ENCODE measurements at regions not wholly inside any gene's neighbourhood (a gene's known extent, or its start where the extent isn't known, plus 50 kb on each side); places are given as distances from the start of the nearest gene placed in this dataset.

GRCh38 chr6:40899684-40900155, 139.3 kb downstream of the UNC5CL start:
- Histone ChIP-seq H3K36me3 (ENCODE audit: control insufficient read depth, insufficient read depth, low read length) (no peaks in the 10 kb centered on the region), H2AFZ (ENCODE audit: low read depth, low read length) (no peak overlapping the region), H3K79me2 (ENCODE audit: control insufficient read depth, insufficient read depth, low read length) (no peaks in the 10 kb centered on the region), H3K9me3 (replicated peaks; ENCODE audit: control insufficient read depth, insufficient read depth, low read depth, low read length) (no peaks in the 10 kb centered on the region), H3K4me1 (replicated peaks in 1 of 2; ENCODE audit: control insufficient read depth in 2 of 2, insufficient read depth in 2 of 2, low read length in 2 of 2) (no peaks in the 10 kb centered on the region), H4K20me1 (replicated peaks; ENCODE audit: control insufficient read depth, insufficient read depth, low read length) (peaks cover 6% of the 10 kb centered on the region; the same call in 1 of the 2 replicates), H3K27ac (ENCODE audit: extremely low read depth, low read depth, low read length) (no peak overlapping the region), H3K9ac (ENCODE audit: insufficient read depth in 1 of 2, low read depth in 2 of 2, low read length in 2 of 2) (no peak overlapping the region), H3K4me2 (ENCODE audit: insufficient read depth, low read length) (no peak overlapping the region), H3K9me1 (ENCODE audit: control insufficient read depth, insufficient read depth, low read length) (no peaks in the 10 kb centered on the region), H3K27me3 (ENCODE audit: control insufficient read depth in 2 of 2, insufficient read depth in 2 of 2, low read length in 2 of 2) (peaks cover 2 to 15% of the 10 kb centered on the region in 2 experiments; a peak in 2 of 5 replicates), H3K4me3 (no peak overlapping the region)
- DNase-seq (ENCODE audit: extremely low read depth in 1 of 4, low spot score in 3 of 4) (no peak), FAIRE-seq (no peak), ATAC-seq (no peak)
- under 1% methylated on average over 7 of the region's 7 CpGs for WGBS (ENCODE audit: insufficient coverage, low coverage, missing lambda C conversion rate)
- BruUV-seq (replicated peaks): no TSS peak
- ChIA-PET CTCF (ENCODE audit: low intra/inter-chr PET ratio) (no interaction called here), POLR2A (no interaction called here)
- intact Hi-C loops (cut with micrococcal nuclease): no loop called here
- in situ Hi-C loops (cut with MboI): no loop called here
- TF ChIP-seq SNIP1 (IDR thresholded peaks at IDR 0.05; ENCODE audit: low read depth): no peak
- no peak for TF ChIP-seq THAP7 (CRISPR knock-in tag; IDR thresholded peaks at IDR 0.05)
- no peak for TF ChIP-seq ZNF512 (tag; IDR thresholded peaks at IDR 0.05)
- no peak for TF ChIP-seq SIRT6 (IDR thresholded peaks at IDR 0.05; ENCODE audit: low read depth, low read length)
- no peak for TF ChIP-seq GABPA (tag; conservative IDR thresholded peaks at IDR 0.05; ENCODE audit: low read depth)
- no peak for TF ChIP-seq ZBTB11 (CRISPR knock-in tag; IDR thresholded peaks at IDR 0.05)
- no peak for TF ChIP-seq FOXM1 (IDR thresholded peaks at IDR 0.05; ENCODE audit: low read depth)
- TF ChIP-seq FOXM1 (CRISPR knock-in tag; IDR thresholded peaks at IDR 0.05; ENCODE audit: low read depth): no peak
